ENCODE measurements at regions not wholly inside any gene's neighbourhood (a gene's known extent, or its start where the extent isn't known, plus 50 kb on each side); places are given as distances from the start of the nearest gene placed in this dataset.

DNA sequence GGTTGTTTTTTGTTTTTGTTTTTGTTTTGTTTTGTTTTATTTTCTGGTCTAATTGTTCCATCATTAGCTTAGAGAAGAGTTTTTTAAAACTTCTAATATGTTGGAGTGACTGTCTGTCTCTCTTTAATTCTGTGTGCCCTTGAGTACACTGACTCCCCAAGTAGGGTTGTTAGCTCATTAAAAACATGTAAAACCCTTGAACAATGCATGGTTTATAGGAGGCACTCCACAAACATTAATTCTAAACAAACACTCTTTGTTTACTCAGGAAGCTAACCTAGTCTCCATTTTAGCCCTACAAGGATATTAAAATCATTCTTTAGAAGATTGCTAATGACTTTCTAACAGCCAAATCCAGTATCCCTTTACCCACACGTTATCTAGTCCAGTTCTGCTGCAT is 100.5 kb downstream of the CGGBP1 start:
- H3K4me2 ChIP-seq (ENCODE audit: low read length): no peak overlapping the region
- no peaks in the 10 kb centered on the region for H3K79me2 ChIP-seq (replicated peaks; ENCODE audit: insufficient read depth, low read length)
- no peaks in the 10 kb centered on the region for H3F3A ChIP-seq (ENCODE audit: insufficient read depth, low read length, poor library complexity, severe bottlenecking)
- H2AFZ ChIP-seq (ENCODE audit: low read depth, low read length): no peak overlapping the region
- no peak overlapping the region for H3K27ac ChIP-seq (ENCODE audit: low read length)
- no peaks in the 10 kb centered on the region for H3K36me3 ChIP-seq (ENCODE audit: insufficient read depth, low read length)
- TF ChIP-seq EP300 (conservative IDR thresholded peaks at IDR 0.05; ENCODE audit: poor library complexity, severe bottlenecking) (no peak), SMC3 (conservative IDR thresholded peaks at IDR 0.05; ENCODE audit: poor library complexity) (no peak), TAF1 (IDR thresholded peaks at IDR 0.05; ENCODE audit: low read depth) (no peak), EZH2 (IDR thresholded peaks at IDR 0.05; ENCODE audit: borderline replicate concordance, insufficient read depth, low read length, poor library complexity, severe bottlenecking) (no peak), MXI1 (conservative IDR thresholded peaks at IDR 0.05; ENCODE audit: poor library complexity, severe bottlenecking) (no peak), REST (IDR thresholded peaks at IDR 0.05; ENCODE audit: borderline replicate concordance) (no peak), RAD21 (conservative IDR thresholded peaks at IDR 0.05) (no peak), POLR2AphosphoS5 (IDR thresholded peaks at IDR 0.05) (no peak)
- TF ChIP-seq, protein P1, sequence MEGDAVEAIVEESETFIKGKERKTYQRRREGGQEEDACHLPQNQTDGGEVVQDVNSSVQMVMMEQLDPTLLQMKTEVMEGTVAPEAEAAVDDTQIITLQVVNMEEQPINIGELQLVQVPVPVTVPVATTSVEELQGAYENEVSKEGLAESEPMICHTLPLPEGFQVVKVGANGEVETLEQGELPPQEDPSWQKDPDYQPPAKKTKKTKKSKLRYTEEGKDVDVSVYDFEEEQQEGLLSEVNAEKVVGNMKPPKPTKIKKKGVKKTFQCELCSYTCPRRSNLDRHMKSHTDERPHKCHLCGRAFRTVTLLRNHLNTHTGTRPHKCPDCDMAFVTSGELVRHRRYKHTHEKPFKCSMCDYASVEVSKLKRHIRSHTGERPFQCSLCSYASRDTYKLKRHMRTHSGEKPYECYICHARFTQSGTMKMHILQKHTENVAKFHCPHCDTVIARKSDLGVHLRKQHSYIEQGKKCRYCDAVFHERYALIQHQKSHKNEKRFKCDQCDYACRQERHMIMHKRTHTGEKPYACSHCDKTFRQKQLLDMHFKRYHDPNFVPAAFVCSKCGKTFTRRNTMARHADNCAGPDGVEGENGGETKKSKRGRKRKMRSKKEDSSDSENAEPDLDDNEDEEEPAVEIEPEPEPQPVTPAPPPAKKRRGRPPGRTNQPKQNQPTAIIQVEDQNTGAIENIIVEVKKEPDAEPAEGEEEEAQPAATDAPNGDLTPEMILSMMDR (IDR thresholded peaks at IDR 0.05; ENCODE audit: poor library complexity, severe bottlenecking): no peak
- H3K9ac ChIP-seq (ENCODE audit: low read length): no peak overlapping the region
- no peaks in the 10 kb centered on the region for H3K9me3 ChIP-seq (ENCODE audit: low read length)
- no peaks in the 10 kb centered on the region for H4K20me1 ChIP-seq (ENCODE audit: insufficient read depth)
- no peaks in the 10 kb centered on the region for H3K9me2 ChIP-seq (ENCODE audit: insufficient read depth, low read length)
- no peak overlapping the region for H3K4me3 ChIP-seq (ENCODE audit: low read length)
- no peaks in the 10 kb centered on the region for H3K27me3 ChIP-seq (ENCODE audit: insufficient read depth, low read depth, low read length)

DNA sequence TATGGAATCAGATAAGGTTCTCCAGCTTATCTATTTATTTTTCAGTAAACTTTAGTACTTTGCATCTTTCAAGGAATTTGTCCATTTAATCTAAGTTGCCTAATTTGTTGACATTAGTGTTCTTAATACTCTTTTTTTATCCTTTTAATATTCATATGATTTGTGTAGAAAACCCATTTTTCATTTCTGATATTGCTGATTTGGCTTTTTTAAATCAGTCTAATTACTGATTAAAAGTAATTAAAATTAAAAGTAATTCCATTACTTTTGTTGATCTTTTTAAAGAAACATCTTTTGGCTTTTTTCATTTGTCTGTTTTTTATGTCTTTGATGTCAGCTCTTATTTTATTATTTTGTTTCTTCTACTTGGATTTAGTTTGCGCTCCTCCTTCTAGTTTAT is 101.2 kb downstream of the CGGBP1 start:
- no peaks in the 10 kb centered on the region for H3K27me3 ChIP-seq (ENCODE audit: insufficient read depth, low read depth, low read length)
- H3K27ac ChIP-seq (ENCODE audit: low read length): no peak overlapping the region
- no peak overlapping the region for H3K4me2 ChIP-seq (ENCODE audit: low read length)
- H3K9me3 ChIP-seq (ENCODE audit: low read length): no peaks in the 10 kb centered on the region
- no peaks in the 10 kb centered on the region for H4K20me1 ChIP-seq (ENCODE audit: insufficient read depth)
- H3K4me3 ChIP-seq (ENCODE audit: low read length): no peak overlapping the region
- no peaks in the 10 kb centered on the region for H3K79me2 ChIP-seq (replicated peaks; ENCODE audit: insufficient read depth, low read length)
- TF ChIP-seq SMC3 (conservative IDR thresholded peaks at IDR 0.05; ENCODE audit: poor library complexity): no peak
- TF ChIP-seq, protein P1 (IDR thresholded peaks at IDR 0.05; ENCODE audit: poor library complexity, severe bottlenecking): no peak
- TF ChIP-seq TAF1 (IDR thresholded peaks at IDR 0.05; ENCODE audit: low read depth): no peak
- no peak for TF ChIP-seq EZH2 (IDR thresholded peaks at IDR 0.05; ENCODE audit: borderline replicate concordance, insufficient read depth, low read length, poor library complexity, severe bottlenecking)
- TF ChIP-seq REST (IDR thresholded peaks at IDR 0.05; ENCODE audit: borderline replicate concordance): no peak
- no peak for TF ChIP-seq EP300 (conservative IDR thresholded peaks at IDR 0.05; ENCODE audit: poor library complexity, severe bottlenecking)
- no peak for TF ChIP-seq RAD21 (conservative IDR thresholded peaks at IDR 0.05)
- TF ChIP-seq MXI1 (conservative IDR thresholded peaks at IDR 0.05; ENCODE audit: poor library complexity, severe bottlenecking): no peak
- no peak for TF ChIP-seq POLR2AphosphoS5 (IDR thresholded peaks at IDR 0.05)
- no peak overlapping the region for H3K9ac ChIP-seq (ENCODE audit: low read length)
- no peaks in the 10 kb centered on the region for H3F3A ChIP-seq (ENCODE audit: insufficient read depth, low read length, poor library complexity, severe bottlenecking)
- H3K9me2 ChIP-seq (ENCODE audit: insufficient read depth, low read length): no peaks in the 10 kb centered on the region
- H2AFZ ChIP-seq (ENCODE audit: low read depth, low read length): no peak overlapping the region
- no peaks in the 10 kb centered on the region for H3K36me3 ChIP-seq (ENCODE audit: insufficient read depth, low read length)

Data from neural cell (in vitro differentiated cells).